Activated CD8-positive, alpha-beta T cell treated with anti-CD3 and anti-CD28 coated beads for 36 hours (primary cell): ENCODE measurements at regions not wholly inside any gene's neighbourhood (a gene's known extent, or its start where the extent isn't known, plus 50 kb on each side); places are given as distances from the start of the nearest gene placed in this dataset.

Experiments used
- ATAC-seq: fragments of 200-7000 bp; cut with Tn5 transposase; one replicate; pipeline ENCODE4 v1.10.0; 2021; ENCODE audit warnings: mild to moderate bottlenecking, moderate library complexity
- CTCF ChIA-PET: fragments of 350-600 bp; sonication (Branson Sonifier 250); formaldehyde crosslinking; loops from one replicate; lab custom pipeline; 2021; ENCODE audit warnings: antibody characterized with exemption; lab: Charles Lee
- POLR2A ChIA-PET: fragments of 350-600 bp; sonication (Branson Sonifier 250); formaldehyde crosslinking; loops from one replicate; lab custom pipeline; 2021; ENCODE audit warnings: antibody characterized with exemption; lab: Charles Lee
- DNase-seq: peaks from one replicate; pipeline ENCODE4 v3.0.0-alpha.2; 2020
- H3K27ac Mint-ChIP-seq: one replicate; pipeline ENCODE4 v1.8.0; 2021; ENCODE audit warnings: mild to moderate bottlenecking, mixed read lengths
- H3K27me3 Mint-ChIP-seq: one replicate; pipeline ENCODE4 v1.8.0; 2021; ENCODE audit warnings: mixed read lengths
- H3K36me3 Mint-ChIP-seq: one replicate; pipeline ENCODE4 v1.8.0; 2021; ENCODE audit warnings: low read depth, mixed read lengths
- H3K4me1 Mint-ChIP-seq: one replicate; pipeline ENCODE4 v1.8.0; 2021; ENCODE audit warnings: low read depth, mixed read lengths
- H3K4me3 Mint-ChIP-seq: one replicate; pipeline ENCODE4 v1.8.0; 2021; ENCODE audit warnings: mild to moderate bottlenecking, moderate library complexity, mixed read lengths
- H3K9me3 Mint-ChIP-seq: one replicate; pipeline ENCODE4 v1.8.0; 2021; ENCODE audit warnings: mixed read lengths
- CTCF ChIP-seq: fragments of 200-600 bp; IDR thresholded peaks from one replicate; pipeline ENCODE4 v1.8.0; 2022; ENCODE audit warnings: antibody characterized with exemption, mild to moderate bottlenecking
- intact Hi-C: fragments of 100-400 bp; cut with micrococcal nuclease; formaldehyde crosslinking; loops from one replicate; pipeline ENCODE4 v1.10.0; 2022

- ATAC-seq, result no peak
Observed at GRCh38 chr21:34205811-34206571, 132.6 kb downstream of the MRPS6 start.

GRCh38 chr21:34213959-34214358 lies 140.6 kb downstream of the MRPS6 start:
- H3K4me3 Mint-ChIP-seq, result no peak overlapping the region

More at GRCh38 chr21:34205811-34206571, 132.6 kb downstream of the MRPS6 start:
- Mint-ChIP-seq H3K4me3 (no peak overlapping the region), H3K4me1 (peaks cover 21% of the 10 kb centered on the region), H3K27ac (no peak overlapping the region), H3K27me3 (no peaks in the 10 kb centered on the region), H3K36me3 (no peaks in the 10 kb centered on the region), H3K9me3 (peaks cover 4% of the 10 kb centered on the region)
- intact Hi-C loops, result no loop called here
- no peak for TF ChIP-seq CTCF
- CTCF ChIA-PET, result interaction anchor here (1.1 to 1.6 kb wide), 3 partner anchors 10 to 282 kb away, joined by 3 to 5 read pairs (median 3); no protein-coding TSS in a partner anchor
- POLR2A ChIA-PET, result no interaction called here
- DNase-seq, result no peak

GRCh38 chr21:34215501-34215900 lies 142.1 kb downstream of the MRPS6 start:
- no peaks in the 10 kb centered on the region for H3K27me3 Mint-ChIP-seq
- no peak overlapping the region for H3K4me3 Mint-ChIP-seq
- H3K9me3 Mint-ChIP-seq, result peaks cover 8% of the 10 kb centered on the region
- ChIA-PET CTCF (no interaction called here), POLR2A (no interaction called here)
- no peak for TF ChIP-seq CTCF
- no peak for DNase-seq
- intact Hi-C loops, result no loop called here
- no peak for ATAC-seq
- H3K4me1 Mint-ChIP-seq, result peaks cover 3% of the 10 kb centered on the region
- H3K27ac Mint-ChIP-seq, result no peak overlapping the region
- H3K36me3 Mint-ChIP-seq, result peaks cover 2% of the 10 kb centered on the region

More at GRCh38 chr21:34213959-34214358, 140.6 kb downstream of the MRPS6 start:
- intact Hi-C loops, result no loop called here
- Mint-ChIP-seq H3K27me3 (no peaks in the 10 kb centered on the region), H3K36me3 (peaks cover 2% of the 10 kb centered on the region), H3K27ac (no peak overlapping the region), H3K9me3 (peaks cover 10% of the 10 kb centered on the region), H3K4me1 (no peaks in the 10 kb centered on the region)
- no peak for TF ChIP-seq CTCF
- ATAC-seq (no peak), DNase-seq (no peak)
- POLR2A ChIA-PET, result no interaction called here
- CTCF ChIA-PET, result no interaction called here

- peaks cover 2% of the 10 kb centered on the region for H3K36me3 Mint-ChIP-seq
- CTCF ChIA-PET, result interaction anchor here (1.1 kb wide), 2 partner anchors 10 to 292 kb away, joined by 3 to 5 read pairs; no protein-coding TSS in a partner anchor
- intact Hi-C loops, result no loop called here
- no peak for TF ChIP-seq CTCF
- H3K27me3 Mint-ChIP-seq, result no peaks in the 10 kb centered on the region
- no peak overlapping the region for H3K27ac Mint-ChIP-seq
- no peak overlapping the region for H3K4me3 Mint-ChIP-seq
- no peak for DNase-seq
- H3K9me3 Mint-ChIP-seq, result peaks cover 8% of the 10 kb centered on the region
- H3K4me1 Mint-ChIP-seq, result peaks cover 9% of the 10 kb centered on the region
- no peak for ATAC-seq
- POLR2A ChIA-PET, result interaction anchor here (1.0 kb wide), 1 partner anchor 16 kb away, joined by 4 read pairs; no protein-coding TSS in a partner anchor
Observed at GRCh38 chr21:34215911-34216717, 142.7 kb downstream of the MRPS6 start.
